ENCODE measurements at regions not wholly inside any gene's neighbourhood (a gene's known extent, or its start where the extent isn't known, plus 50 kb on each side); places are given as distances from the start of the nearest gene placed in this dataset.

DNA sequence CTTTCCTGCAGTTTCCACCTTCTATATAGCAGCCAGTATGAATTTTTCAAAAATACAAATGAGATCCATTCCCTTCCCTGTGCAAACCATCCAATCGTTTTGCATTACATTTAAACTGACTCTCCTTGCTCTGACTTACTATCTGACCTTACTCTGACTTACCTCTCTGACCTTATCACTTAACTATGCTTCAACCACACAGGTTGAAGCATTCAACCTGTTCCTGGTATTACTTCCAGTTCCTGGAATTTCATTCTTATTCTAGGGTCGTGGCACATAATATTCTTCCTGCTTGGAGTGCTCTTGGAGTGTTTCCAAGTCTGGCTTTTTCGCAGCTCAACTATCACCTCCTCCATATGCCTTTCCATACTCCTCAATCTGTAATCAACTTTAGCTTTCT, 850.6 kb upstream of the CHAC2 start:
- DNase-seq = no peak

- no peak for DNase-seq
These were observed 863.2 kb upstream of the CHAC2 start for GRCh38 chr2:52904355-52904891.

DNA sequence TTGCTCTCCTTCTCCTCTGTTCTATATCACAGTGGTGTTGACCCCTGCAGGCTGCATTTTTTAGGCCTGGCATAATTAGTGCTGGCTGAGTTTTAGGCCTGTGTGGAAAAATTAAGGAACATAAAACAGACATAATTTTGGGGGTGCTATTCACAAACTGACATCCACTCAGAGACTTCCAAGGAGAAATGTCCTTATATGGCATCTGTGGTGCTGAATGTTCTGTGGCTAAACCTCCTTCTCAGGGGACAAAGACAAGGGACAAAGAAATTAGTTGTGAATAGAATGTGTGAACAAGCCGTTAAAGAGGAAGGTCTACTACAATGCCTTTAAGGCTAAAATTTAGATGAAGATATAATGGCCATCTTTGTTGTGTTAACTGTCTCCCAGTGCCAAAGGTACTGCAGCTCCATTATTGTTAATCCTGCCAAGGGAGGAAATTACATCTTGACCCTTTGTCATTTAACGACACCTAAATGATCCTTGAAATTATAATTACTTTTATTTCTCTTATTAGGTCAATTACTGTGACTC, 870.0 kb upstream of the CHAC2 start:
- no peak for DNase-seq

GRCh38 chr2:52895726-52896340, 871.8 kb upstream of the CHAC2 start:
- no peak for DNase-seq

- no peak for DNase-seq
These were observed 881.0 kb upstream of the CHAC2 start for GRCh38 chr2:52886556-52886955.

DNA sequence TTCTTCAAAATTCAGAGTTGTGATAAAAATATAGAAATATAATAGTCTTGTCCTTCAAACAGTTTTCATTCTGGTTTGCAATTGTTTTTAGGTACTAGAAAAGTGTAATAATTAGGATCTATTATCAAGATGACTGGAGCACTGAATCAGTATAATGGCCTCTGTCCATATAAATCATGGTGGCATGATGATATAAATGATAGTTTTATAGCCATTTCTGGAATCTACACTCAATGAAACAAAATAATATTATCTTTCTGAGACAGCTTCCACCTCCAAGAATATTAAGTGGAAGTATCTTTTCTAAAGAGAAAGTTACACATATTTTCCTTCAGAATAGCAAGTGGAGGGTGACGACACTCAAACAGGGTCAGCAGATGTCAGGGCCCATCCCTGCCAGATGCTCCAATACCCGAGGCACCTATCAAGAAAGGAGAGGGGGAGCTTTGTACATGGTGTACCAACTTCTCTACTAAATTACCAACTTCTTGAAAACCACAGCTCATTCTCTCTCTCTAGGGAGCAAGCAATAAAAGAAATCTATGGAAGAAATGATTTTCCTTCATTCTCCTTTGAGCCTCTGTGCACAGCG, 882.7 kb upstream of the CHAC2 start:
- DNase-seq = no peak

DNA sequence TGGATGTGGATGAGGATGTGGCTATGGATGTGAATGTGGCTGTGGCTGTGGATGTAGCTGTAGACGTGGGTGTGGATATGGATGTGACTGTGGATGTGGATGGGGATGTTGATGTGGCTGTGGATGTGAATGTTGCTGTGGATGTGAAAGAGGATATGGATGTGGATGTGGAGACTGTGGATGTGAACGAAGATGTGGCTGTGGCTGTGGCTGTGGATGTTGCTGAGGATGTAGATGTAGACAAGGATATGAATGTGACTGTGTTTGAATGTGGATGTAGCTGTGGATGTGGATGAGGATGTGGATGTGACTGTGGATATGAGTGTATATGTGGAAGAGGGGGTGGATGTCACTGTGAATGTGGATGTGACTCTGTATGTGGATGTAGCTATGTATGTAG, 884.6 kb upstream of the CHAC2 start:
- DNase-seq = no peak

- DNase-seq = no peak
These were observed 886.0 kb upstream of the CHAC2 start for GRCh38 chr2:52881606-52882005.

DNA sequence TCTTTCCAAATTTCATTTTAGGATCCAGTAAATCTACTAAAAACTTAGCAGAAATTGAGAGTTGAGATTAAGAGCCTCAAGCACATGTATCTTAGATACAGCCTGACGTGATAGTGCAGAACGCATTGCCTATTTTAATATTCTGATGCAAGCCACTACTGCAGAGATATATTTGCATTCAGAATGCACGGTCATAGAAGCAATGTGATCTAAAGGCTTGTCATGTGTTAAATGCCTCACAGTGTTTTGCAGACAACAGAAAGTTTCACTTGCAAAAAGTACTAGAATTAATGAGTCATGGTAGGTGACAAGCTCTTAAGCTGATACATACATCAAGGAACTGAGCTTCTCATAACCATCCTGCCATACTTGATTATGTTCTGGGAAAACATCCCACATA, 886.7 kb upstream of the CHAC2 start:
- no peak for DNase-seq

- DNase-seq = no peak
These were observed 888.0 kb upstream of the CHAC2 start for GRCh38 chr2:52879561-52879960.

DNA sequence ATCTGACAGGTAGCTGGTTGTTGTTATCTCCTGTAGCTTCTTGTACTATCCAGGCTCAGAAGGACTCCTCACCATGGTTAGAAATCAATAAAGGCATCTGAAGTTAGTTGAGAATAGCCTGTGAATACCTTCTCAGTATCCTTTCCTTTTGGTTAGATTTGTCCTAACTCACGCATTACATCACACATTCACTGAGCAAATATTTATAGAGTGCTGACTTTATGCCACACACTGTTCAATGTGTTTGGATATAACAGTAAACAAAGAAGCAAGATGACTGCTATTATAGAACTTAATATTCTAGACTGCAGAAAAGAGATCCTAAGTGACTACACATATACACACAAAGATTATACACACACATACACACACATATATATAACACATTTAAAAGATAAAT, 889.9 kb upstream of the CHAC2 start:
- DNase-seq = no peak

GRCh38 chr2:52874466-52875106, 893.0 kb upstream of the CHAC2 start:
- DNase-seq = no peak

GRCh38 chr2:52862801-52863200, 904.8 kb upstream of the CHAC2 start:
- DNase-seq = no peak

DNA sequence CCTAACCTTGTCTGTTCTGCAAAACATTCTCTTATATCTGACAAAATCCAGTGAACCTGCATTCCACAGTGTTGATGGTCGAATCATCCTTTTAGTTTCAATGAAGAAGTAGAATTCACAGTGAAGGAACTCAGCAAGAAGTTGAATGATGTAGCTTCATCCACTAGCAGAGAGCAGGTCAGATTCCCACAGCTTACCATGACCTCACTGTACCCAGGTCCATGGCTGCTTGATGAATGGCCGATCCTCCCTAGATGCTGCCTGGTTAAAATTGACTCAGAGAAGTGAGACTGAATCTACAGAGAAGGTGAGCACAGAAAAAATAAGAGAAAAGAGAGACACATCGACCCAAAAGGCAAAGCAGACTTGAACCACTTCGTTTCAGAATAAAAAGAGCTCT, 906.0 kb upstream of the CHAC2 start:
- DNase-seq = no peak

DNA sequence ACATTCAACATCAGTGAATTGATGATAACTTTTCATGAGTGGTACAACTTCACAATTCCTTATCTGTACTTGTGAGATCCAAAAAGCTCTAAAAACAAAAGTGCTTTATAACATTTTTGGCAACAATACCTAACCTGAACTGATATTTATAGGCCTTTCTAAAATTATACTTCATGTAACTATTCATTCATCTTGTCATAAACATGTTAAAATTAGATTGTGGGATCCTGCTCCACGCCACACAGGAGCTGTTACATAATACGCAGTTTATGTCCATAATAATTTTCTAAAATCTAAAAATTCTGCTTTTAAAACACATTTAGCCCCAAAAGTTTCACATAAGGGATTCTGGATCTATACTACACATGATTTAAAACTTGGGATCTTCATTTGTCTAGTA, 908.5 kb upstream of the CHAC2 start:
- no peak for DNase-seq

DNA sequence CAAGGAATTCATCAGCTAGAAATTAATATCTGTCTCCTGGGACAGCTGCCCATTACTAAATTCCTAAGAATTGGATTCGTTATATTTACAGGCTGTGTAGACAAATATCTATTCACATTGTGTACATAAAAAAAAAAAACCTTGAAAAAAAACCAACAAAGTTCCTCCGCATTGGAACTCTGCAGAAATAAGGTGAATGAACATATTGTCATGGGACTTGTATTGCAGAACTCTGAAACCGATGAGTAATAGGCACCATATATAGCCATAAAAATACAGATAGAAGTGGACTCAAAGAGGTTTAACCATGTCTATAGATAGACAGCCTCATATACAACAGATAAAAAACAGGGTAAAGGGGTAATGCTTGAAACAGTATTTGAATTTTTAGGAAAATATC, 909.9 kb upstream of the CHAC2 start:
- no peak for DNase-seq

- no peak for DNase-seq
These were observed 915.6 kb upstream of the CHAC2 start for GRCh38 chr2:52852006-52852405.

GRCh38 chr2:52844701-52845423, 922.7 kb upstream of the CHAC2 start:
- no peak for DNase-seq

GRCh38 chr2:52835909-52836308, 931.7 kb upstream of the CHAC2 start:
- DNase-seq = no peak

DNA sequence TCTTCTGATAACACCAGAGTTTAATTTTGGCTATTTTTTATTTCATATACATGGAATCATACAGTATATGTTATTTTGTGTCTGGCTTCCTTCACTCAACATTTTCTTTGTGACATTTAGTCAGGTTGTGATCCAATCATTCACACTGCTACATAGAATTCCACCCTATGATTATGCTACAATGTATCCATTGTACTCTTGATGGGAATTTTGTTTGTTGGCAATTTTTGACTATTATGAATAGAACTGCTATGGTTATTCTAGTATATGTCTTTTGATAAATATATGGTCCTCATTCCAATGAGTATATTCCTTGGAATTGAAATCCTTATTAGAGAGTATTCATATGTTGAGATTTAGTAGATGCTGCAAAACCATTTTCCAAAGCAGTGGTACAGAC, 936.4 kb upstream of the CHAC2 start:
- no peak for DNase-seq

GRCh38 chr2:52828112-52828511, 939.5 kb upstream of the CHAC2 start:
- DNase-seq = no peak

DNA sequence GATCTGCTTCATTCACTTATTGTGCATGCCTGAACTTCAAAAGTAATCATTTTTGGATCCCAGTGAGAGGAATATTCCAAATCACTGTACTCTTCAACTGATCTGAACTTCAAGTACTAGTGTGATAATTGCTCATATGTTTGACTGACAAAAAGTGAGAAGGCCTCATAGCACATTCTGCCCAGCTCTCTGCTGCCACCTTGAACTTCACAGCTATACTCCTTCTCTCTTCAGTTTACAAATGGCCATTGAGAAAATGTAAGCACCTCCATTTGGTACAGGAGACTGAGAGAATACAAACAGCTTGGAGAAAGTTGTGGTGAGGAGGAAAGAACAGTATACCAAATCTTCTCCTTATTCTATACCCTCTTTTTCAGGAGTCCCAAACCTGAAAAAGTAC, 946.0 kb upstream of the CHAC2 start:
- DNase-seq = no peak

DNA sequence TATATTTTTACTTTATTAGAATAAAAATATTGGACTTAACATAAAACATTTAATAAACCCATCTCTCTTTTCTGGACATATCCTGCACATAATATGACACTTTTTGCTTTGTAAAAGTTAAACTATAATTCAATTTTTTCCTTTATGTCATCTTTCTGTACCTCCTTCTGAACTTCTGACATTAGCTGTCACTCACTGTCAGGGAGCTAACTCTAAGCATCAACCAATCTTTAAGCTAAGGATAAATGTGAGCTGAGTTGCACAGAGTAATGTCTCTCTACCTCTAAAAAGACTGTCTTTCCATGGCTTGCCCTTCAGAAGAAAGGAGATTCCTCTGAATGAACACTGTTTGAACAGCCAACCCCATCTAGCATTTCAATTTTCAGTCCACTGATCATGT, 948.6 kb upstream of the CHAC2 start:
- DNase-seq = no peak

GRCh38 chr2:52810460-52810859, 957.1 kb upstream of the CHAC2 start:
- no peak for DNase-seq

All from activated naive CD4-positive, alpha-beta T cell treated with Interleukin-2 at 50 U/mL for 16 hours (primary cell).